ENCODE measurements at regions not wholly inside any gene's neighbourhood (a gene's known extent, or its start where the extent isn't known, plus 50 kb on each side); places are given as distances from the start of the nearest gene placed in this dataset.

DNA sequence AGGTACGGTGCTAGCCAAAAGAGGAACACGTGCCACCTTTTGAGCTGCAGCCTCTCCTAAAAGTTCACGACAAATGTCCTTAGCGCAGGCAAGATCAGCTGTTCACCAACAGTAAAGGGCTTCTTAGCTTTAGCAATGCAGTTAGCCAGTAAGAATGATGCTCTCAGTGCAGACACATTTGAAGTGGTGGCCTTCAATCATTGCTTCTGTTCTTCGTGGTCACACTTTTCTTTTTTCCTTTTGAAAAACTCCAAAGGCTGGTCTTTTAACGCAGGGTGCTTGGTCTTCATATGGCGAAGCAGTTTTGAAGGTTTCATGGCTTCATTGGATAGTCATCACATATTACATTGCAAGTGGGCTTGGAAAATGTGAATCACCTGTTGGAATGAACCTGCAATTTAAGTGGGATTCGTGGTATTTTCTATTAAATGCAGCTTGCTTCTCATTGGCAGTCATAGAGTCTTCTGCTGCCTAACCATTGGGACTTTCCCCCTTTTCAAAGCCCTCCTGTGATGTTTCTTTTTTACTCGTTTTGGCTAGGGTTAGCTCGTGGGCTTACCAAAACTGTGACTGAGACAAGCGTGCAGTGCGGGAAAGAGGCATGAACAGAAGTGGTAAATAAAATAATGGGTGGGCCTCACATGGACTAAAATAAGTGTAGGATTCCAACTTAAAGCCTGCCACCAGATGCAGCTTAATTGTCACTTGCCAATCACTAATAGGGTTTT, 100.9 kb downstream of the MRPL36 start (continued):
- TF ChIP-seq TCF4 (CRISPR knock-in tag; IDR thresholded peaks at IDR 0.05; ENCODE audit: borderline replicate concordance): no peak

GRCh38 chr5:1692381-1692780, 107.3 kb downstream of the MRPL36 start:
- no peak for TF ChIP-seq ZNF565 (CRISPR knock-in tag; conservative IDR thresholded peaks at IDR 0.05; ENCODE audit: low read depth)
- TF ChIP-seq TCF4 (CRISPR knock-in tag; IDR thresholded peaks at IDR 0.05; ENCODE audit: borderline replicate concordance): no peak
- TF ChIP-seq ISL1 (CRISPR knock-in tag; IDR thresholded peaks at IDR 0.05): no peak
- no peak for TF ChIP-seq TSHZ2 (CRISPR knock-in tag; IDR thresholded peaks at IDR 0.05)
- no peak for ATAC-seq

DNA sequence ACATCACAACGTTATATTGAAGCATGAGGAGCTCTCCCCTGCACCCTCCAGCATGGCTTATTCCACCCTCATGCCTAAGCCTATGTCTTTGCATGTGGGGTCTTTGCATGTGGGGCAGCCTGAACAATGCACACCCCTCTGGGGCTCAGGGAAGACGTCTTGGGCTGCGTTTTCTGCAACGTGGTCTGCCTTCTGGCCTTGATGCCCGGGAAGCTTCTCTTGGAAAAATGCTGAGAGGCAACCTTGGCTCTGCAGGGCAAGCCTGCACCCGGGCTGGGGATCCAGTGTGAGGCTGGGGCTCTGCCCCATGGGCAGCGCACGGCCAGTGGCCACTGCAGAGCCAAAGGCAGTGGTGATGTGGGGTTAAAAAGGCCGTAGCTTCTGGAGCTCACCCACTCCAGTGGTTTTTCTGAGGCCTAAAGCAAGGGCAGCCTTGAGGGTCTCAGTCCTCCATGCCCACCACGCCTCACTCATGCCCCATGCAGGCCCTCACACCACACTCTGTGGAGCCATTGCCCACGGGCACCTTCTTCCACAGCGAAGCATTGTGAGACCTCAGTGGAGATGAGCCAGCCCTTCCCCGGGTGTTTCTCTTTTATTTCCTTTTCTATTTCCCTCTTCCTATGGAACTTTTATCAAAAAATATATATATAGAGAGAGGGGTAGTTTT, 112.2 kb downstream of the MRPL36 start:
- ATAC-seq: no peak

More for the DNA sequence above, 112.2 kb downstream of the MRPL36 start:
- TF ChIP-seq, protein P1, sequence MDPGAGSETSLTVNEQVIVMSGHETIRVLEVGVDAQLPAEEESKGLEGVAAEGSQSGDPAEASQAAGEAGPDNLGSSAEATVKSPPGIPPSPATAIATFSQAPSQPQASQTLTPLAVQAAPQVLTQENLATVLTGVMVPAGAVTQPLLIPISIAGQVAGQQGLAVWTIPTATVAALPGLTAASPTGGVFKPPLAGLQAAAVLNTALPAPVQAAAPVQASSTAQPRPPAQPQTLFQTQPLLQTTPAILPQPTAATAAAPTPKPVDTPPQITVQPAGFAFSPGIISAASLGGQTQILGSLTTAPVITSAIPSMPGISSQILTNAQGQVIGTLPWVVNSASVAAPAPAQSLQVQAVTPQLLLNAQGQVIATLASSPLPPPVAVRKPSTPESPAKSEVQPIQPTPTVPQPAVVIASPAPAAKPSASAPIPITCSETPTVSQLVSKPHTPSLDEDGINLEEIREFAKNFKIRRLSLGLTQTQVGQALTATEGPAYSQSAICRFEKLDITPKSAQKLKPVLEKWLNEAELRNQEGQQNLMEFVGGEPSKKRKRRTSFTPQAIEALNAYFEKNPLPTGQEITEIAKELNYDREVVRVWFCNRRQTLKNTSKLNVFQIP (CRISPR knock-in tag; IDR thresholded peaks at IDR 0.05; ENCODE audit: borderline replicate concordance, low read depth): no peak
- TF ChIP-seq ZFP30 (CRISPR knock-in tag; IDR thresholded peaks at IDR 0.05) (no peak), PPARA (CRISPR knock-in tag; IDR thresholded peaks at IDR 0.05; ENCODE audit: borderline replicate concordance) (no peak), ARNTL (CRISPR knock-in tag; IDR thresholded peaks at IDR 0.05; ENCODE audit: borderline replicate concordance, low read depth) (no peak), TCF4 (CRISPR knock-in tag; IDR thresholded peaks at IDR 0.05; ENCODE audit: borderline replicate concordance) (no peak), BACH2 (CRISPR knock-in tag; IDR thresholded peaks at IDR 0.05; ENCODE audit: borderline replicate concordance) (no peak), ZNF565 (CRISPR knock-in tag; conservative IDR thresholded peaks at IDR 0.05; ENCODE audit: low read depth) (no peak), CREB5 (CRISPR knock-in tag; IDR thresholded peaks at IDR 0.05; ENCODE audit: low read depth) (no peak), TSHZ2 (CRISPR knock-in tag; IDR thresholded peaks at IDR 0.05) (no peak), ZNF70 (CRISPR knock-in tag; IDR thresholded peaks at IDR 0.05) (no peak), SNAI2 (CRISPR knock-in tag; IDR thresholded peaks at IDR 0.05) (no peak), CSDC2 (CRISPR knock-in tag; IDR thresholded peaks at IDR 0.05) (no peak), ZFP3 (CRISPR knock-in tag; IDR thresholded peaks at IDR 0.05) (no peak), GLIS3 (CRISPR knock-in tag; IDR thresholded peaks at IDR 0.05) (no peak), ZC3H10 (CRISPR knock-in tag; IDR thresholded peaks at IDR 0.05) (no peak), ESRRG (CRISPR knock-in tag; IDR thresholded peaks at IDR 0.05) (no peak), TOX (CRISPR knock-in tag; IDR thresholded peaks at IDR 0.05; ENCODE audit: borderline replicate concordance) (no peak)
- TF ChIP-seq, protein P2, sequence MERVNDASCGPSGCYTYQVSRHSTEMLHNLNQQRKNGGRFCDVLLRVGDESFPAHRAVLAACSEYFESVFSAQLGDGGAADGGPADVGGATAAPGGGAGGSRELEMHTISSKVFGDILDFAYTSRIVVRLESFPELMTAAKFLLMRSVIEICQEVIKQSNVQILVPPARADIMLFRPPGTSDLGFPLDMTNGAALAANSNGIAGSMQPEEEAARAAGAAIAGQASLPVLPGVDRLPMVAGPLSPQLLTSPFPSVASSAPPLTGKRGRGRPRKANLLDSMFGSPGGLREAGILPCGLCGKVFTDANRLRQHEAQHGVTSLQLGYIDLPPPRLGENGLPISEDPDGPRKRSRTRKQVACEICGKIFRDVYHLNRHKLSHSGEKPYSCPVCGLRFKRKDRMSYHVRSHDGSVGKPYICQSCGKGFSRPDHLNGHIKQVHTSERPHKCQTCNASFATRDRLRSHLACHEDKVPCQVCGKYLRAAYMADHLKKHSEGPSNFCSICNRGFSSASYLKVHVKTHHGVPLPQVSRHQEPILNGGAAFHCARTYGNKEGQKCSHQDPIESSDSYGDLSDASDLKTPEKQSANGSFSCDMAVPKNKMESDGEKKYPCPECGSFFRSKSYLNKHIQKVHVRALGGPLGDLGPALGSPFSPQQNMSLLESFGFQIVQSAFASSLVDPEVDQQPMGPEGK (CRISPR knock-in tag; IDR thresholded peaks at IDR 0.05; ENCODE audit: borderline replicate concordance): no peak
- TF ChIP-seq, protein P3, sequence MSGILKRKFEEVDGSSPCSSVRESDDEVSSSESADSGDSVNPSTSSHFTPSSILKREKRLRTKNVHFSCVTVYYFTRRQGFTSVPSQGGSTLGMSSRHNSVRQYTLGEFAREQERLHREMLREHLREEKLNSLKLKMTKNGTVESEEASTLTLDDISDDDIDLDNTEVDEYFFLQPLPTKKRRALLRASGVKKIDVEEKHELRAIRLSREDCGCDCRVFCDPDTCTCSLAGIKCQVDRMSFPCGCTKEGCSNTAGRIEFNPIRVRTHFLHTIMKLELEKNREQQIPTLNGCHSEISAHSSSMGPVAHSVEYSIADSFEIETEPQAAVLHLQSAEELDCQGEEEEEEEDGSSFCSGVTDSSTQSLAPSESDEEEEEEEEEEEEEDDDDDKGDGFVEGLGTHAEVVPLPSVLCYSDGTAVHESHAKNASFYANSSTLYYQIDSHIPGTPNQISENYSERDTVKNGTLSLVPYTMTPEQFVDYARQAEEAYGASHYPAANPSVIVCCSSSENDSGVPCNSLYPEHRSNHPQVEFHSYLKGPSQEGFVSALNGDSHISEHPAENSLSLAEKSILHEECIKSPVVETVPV (CRISPR knock-in tag; IDR thresholded peaks at IDR 0.05): no peak
